GM21381 (cell line): ENCODE measurements at regions not wholly inside any gene's neighbourhood (a gene's known extent, or its start where the extent isn't known, plus 50 kb on each side); places are given as distances from the start of the nearest gene placed in this dataset.

Source experiments
- ATAC-seq: cut with Tn5 transposase; IDR thresholded peaks from one replicate; pipeline ENCODE4 v1.9.1; 2021; ENCODE audit warnings: mild to moderate bottlenecking, moderate library complexity; ENCODE audit not compliant: unreplicated experiment

DNA sequence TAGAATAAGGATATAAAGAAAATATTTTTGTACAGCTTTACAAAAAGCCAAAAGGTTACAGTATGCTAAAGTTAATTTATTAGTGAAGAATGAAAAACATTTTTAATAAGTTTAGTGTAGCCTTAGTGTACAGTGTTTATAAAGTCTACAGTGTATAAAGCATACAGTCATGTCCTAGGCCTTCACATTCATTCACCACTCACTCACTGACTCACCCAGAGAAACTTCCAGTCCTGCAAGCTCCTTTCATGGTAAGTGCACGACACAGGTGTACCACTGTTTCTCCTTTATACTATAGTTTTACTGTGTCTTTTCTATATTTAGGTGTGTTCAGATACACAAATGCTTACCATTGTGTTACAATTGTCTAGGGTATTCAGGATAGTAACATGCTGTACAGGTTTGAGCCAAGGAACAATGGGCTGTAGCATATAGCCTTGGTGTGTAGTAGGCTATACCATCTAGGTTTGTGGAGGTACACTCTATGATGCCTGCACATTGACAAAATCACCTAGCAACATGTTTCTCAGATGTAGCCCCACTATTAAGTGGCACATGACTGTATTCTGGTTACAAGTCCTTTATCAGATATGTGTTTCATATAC lies 197.1 kb upstream of the KBTBD8 start:
- ATAC-seq: no peak

DNA sequence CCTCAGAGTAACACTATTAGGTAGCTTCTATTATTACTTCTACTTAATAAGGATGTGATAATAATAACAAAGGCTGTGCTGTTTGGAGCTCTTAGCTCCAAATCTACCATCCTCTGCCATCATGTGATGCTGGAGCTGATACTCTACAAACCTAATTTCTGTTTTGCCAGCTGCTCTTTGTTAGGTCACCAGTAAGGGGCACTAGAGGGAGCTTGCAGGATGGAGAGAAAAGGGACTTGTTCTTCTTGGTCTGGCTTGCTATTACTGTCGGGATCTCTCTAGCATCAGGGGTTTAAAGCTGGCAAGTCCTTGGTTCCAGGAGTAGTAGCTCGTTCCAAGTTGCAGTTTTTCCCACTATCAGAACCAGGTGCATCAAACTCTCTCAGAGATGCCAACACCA lies 194.9 kb upstream of the KBTBD8 start:
- no peak for ATAC-seq

DNA sequence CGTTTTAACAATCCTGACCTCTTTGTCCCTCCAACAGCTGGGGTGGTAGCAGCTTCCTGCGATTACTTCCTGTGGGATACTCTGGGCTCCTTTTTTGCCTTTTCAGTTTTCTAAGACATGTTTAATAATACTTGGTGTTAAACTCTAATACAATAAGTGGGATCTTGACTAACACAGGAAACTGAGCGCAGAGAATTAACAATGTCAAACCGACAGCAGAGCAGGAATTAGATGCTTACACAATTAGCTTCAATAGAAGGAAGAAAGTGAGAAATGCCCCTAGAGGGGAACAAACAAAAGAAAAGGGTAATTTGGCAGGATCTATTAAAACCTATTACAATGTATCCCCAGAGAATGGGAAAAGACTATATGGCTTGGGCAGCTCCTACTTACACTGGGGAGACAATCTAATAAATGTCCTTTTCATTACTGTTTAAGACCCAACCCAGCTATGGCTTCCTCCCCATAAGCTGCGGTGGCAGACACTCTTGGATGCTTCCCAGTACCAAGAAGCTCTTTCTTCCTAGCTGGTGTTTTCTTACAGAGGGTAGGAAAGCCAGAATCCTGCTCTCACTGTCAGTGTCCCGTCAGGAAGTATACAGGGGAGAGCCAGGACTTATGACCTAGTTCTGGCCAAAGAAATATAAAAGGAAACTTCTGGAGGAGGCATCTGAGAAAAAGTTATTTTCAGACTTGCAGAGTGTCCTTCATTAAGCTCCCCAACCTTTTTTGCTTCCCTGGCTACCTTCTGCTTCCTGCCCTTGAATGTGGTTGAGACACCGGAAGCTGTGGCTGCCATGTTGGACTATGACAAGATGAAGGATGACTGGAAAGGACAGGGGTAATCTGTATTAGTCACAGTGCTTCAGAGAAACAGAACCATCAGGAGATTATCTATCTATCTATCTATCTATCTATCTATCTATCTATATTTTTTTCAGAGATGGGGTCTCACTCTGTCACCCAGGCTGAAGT lies 194.1 kb upstream of the KBTBD8 start:
- no peak for ATAC-seq

DNA sequence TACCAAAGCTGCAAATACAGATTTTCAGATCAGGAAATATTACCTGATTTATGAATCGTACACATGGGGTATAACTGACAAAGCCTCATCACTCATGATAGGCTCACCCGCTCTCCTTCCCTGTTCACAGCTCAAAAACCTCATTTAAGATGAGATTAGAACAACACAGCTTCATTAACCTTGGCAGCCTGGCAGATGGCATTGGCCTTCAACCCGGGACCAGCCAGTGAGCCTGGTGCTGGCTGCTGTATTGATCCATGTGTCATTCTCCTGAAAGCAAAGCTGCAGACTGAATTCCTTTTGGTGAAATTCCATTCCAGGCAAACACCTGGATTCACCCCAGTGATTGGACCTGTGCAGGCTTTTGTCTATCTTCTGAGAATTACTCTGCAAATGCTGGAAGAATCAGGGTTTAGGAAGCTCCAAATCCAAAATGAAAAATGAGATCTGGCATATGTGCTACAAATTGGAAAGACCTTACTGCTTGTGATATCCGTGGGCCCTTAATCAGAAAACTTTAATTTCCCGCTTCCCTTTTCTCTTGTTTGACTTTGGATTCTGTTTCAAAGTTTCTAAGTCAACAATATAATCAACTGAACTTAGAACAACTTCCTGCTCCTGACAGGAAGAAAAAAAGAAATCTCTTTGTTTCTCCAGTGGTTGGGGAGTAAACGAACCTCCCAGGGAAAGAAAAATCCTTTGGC lies 189.1 kb upstream of the KBTBD8 start:
- no peak for ATAC-seq

DNA sequence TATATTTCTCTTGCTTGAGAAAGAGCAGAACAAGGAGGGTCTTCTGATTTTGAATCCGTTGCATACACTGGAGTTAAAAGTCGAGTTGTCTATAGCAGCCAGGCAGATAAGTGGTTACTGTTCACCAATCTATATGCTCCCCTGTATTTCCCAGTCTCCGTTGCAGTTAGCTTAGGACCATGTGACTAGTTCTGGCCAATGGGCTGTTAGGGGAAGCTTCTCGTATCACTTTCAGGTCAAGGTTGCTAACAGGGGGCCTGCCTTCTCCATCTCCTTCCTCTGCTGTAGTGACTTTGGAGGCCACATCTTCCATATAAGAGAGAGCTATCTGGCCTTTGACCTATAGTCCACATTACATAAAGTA lies 188.5 kb upstream of the KBTBD8 start:
- no peak for ATAC-seq

DNA sequence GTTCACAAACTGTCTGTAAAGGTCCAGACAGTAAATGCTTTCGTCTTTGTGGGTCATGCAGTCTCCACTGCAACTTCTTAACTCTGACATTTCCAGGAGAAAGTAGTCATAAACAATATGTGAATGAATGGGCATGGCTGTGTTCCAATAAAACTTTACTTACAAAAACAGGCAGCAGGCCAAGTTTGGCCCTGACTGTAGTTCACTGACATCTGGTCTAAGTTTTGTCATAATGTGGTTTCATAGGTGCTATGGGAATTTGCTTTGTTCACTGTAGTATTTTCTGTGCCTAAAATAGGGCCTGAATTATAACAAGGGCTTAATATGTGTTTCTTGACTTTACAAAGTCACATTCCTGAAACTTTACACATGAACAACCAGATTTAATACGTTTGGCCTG lies 186.0 kb upstream of the KBTBD8 start:
- no peak for ATAC-seq

DNA sequence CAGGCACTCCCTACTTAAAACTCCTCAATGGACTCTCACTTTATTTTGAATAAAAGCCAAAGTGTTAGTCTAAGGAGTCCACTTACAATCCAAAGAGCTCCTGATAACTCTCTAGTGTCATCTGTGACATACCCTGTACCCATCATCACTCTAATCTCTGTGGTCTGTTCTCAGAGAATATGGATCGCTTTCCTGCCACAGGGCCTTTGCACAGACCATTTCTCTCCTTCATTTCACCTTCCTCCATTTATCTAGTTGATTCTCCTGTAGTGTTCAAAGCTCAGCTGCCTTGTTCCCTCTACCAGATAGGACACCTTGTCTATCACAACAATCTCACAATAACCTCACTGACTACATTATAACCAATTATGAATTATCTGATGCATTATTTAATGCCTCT lies 185.4 kb upstream of the KBTBD8 start:
- ATAC-seq: no peak

DNA sequence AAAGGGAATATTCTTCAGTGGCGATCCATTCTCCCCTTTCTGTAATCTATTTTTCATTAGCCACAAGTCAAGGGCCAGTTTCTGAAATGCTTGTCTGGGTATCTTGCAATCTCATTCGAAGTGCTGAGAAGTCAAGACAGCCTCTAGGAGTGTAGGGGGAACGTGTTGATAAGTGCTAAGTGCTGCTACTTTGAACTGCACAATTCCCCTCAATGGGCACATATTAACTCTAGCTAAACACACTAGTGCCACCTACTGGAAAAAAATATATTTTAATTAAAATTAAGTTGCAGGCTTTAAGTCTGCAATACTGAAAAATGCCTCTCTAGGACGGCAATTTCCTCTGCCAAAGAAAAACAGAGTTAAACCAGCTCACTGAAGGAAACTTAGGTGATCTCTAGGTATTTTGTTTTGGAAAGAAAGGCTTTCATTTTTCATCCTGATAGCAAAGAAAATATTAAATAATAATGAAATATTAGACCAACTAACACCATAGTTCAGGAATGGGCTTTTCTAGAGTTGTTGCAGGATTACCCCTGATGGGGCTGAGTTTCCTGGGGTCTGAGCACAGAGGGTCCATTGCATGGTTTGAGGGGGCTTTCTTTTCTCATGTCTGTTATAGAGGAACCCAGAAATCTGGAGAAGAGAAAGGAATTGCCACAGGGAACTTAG lies 181.9 kb upstream of the KBTBD8 start:
- ATAC-seq: peak; percentile 73

DNA sequence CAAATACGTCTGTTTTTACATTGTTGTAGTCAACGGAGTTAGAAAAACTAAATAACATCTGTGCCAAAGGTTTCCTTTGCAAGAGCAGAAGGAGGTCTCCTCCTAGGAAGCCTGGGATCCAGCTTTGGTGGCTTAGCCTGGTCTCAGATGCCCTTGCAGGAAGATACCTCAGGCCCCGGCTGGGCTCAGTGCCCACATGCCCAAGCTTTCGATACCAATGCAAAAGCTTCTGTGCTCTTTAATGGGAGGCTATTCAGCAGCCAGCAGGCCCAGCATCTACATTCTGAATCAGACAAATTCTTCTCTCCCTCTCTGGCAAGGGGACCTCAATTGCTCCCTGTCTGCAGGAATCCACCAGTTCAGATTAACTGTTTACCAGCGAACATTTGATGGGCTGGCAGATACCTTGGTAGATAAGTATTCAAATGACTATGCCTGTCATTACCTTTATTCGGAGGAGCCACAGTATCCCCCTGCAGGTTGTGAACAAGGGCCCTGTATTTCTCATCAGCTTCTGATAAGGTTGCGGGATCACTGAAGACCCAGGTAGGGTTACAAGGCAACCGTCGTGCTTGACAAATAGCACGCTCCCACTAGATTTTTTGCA lies 180.1 kb upstream of the KBTBD8 start:
- ATAC-seq: no peak

DNA sequence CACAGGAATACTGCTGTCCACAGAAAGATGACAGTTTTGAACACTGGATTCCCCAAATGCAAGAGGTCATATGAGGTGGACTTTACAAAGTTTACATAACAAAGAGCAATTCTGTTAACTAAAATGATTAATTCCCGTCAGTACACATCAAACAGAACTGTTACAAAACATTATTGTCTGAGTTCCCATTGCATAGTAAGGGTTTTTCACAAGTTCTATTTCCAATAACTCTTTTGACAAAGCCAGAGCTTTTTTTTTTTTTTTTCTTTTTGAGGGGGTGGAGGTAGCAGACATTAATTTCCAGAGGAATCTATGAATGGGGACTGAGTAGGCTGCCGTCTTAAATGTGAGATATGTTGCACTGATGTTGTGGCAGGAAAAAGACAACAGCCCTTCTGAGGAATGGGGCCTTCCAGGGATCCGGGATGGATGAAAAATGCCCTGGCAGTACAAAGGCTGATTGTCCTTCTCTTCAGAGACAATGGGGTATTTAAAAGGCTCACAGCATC lies 178.1 kb upstream of the KBTBD8 start:
- ATAC-seq: no peak

DNA sequence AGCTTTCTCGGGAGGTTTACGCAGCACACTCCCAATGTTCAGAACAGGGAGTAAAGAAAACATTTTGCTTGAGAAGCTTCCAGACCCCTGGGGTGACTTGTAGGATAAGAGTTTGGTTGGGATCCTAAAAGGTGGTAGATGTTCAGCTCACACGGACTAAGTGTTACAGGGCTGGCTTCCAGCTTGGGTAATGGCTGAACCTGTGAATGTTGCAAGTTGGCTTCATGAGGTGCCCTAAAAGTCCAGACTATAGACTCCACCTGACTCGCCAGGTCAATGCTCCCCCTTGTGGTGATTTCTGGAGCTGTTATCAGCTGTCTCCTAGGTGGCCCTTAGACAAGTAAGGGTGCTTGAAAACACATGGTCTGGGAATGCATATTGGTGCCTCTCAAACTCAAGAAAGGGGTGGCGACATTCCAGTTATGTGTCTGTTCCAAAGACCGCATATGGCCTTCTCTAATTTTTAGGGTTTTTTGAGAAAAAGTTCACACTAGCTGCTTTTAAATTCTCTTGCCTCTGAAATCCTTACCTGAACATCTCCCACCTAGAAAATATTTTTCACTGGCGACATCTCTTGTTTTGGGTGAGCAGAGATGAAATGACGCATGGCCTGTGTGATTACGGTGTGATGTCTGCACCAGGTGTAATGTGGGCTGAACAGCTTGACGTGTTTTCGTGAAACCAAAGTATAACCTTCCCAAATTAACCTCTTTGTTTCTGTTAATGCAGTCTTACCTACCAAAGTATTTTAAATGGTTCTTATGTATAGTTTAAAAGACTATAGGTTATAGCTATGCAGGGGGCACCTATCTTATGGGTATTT lies 175.7 kb upstream of the KBTBD8 start:
- peak; percentile 90 for ATAC-seq

DNA sequence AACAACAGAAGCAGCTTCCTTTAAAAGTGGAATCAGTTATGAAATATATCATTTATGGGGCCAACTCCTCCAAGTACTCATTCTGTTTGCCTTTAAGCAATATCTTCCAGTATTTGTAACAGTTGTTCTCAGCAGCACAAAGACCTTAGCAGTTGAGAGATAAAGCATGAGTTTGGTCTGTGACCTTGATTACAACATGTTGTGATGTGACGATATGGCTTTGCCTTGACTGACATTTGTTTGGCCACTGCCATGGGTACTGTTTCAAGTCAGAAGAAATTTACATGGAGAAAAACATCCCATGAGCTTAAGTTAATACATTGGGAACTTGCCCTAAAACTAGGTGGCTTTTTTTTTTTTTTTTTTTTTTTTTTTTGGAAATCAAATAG lies 175.1 kb upstream of the KBTBD8 start:
- ATAC-seq: no peak

DNA sequence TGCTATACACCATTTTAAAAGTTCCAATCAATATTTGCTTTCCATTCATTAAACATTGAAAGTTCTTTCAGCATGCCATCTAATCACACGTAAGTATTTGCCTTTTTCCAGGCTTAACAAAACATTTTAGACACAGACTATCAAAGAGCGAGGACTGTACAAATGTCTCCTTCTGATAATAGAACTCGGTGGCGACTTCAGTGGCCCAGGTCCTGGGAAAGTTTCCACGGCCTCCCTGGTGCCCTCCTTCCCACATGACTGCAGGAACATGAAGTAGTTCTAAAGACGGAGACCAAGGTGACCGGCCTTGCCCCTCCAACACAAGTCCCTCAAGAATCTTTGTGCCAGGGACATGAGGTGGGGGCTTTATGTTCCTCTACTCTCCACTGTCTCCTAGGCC lies 174.6 kb upstream of the KBTBD8 start:
- no peak for ATAC-seq

DNA sequence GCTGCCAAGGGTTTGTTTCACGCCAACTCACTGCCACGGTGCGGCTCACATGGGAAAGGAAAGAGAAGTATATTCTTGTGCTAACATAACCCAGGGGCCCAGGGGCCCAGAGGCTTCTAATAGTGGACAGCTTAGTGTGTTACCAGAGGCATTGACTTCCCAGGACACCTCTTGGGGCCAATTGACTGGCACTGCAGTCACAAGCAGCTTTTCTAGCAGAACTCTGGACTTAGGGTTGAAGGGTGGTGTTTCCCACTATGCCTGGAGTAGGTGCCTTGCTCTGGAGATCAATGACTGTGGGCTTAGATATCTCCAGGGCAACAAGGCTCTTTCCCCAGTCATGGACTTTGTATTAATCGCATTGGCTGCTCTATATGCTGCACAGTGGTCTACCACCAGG lies 172.7 kb upstream of the KBTBD8 start:
- no peak for ATAC-seq

DNA sequence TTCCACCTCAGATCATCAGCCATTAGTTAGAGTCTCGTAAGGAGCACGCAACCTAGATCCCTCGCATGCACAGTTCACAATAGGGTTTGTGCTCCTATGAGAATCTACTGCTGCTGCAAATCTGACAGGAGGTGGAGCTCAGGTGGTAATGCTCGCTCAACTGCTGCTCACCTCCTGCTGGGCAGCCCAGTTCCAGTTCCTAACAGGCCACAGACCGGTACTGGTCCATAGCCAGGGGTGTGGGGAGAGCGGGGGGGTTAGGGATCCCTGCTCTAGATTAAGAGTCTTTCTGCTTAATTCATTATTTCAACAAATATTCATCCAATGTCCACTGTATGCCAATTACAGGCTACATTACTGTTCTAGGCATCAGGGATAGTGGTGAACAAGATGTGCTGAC lies 170.4 kb upstream of the KBTBD8 start:
- no peak for ATAC-seq

DNA sequence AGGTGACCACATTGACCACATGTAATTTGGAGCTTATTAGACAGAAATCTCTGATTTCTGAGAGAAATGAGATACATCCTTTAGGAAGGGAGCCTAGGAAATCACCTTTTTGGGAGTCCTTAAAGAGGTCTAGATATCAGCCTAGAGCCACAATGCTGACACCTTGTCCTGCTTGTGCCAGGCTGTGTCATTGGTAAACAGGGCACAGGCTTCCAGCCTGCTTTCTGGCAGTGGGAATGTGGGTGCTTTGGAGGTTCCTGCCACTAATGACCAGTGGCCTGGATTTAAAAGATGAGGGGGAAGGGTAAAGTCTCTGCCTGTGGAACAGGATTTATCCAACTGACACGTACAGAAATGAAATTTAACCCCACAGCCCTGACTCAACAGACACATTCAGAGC lies 169.8 kb upstream of the KBTBD8 start:
- ATAC-seq: no peak

DNA sequence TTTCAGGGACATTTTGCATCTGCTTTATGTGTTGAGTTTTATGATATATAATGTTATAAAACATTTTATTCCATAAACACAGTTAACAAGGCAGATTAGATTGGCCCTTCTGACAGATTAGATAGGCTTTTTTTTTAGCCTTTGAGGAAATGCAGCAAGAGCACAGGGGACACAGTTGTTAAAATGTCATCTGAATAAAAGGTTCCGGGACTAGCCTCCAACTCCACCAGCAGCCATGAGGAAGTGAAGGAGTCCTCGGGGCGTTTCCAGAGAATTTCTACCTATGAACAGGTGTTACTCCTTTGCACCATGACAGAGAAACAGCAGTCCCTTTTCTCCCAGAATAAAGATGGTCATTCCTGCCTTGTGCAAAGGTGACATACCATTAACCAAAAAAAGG lies 167.8 kb upstream of the KBTBD8 start:
- no peak for ATAC-seq

DNA sequence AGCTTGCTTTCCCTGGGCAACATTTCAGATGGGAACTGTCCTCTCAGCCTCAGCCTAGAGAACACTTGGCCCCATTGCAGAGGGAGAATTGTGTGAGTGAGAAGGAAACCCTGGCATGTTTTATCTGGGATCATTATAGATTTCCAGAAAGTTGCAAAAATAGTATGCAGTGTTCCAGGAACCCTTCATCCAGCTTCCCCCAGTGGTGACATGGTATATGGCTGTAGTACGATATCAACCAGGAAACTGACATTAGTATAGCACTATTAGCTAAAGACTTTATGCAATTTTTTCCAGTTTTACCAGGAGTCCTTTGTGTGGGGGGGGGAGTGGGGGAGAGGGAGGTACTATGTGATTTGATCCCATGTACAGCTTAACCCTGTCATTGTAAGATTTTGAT lies 166.2 kb upstream of the KBTBD8 start:
- no peak for ATAC-seq

DNA sequence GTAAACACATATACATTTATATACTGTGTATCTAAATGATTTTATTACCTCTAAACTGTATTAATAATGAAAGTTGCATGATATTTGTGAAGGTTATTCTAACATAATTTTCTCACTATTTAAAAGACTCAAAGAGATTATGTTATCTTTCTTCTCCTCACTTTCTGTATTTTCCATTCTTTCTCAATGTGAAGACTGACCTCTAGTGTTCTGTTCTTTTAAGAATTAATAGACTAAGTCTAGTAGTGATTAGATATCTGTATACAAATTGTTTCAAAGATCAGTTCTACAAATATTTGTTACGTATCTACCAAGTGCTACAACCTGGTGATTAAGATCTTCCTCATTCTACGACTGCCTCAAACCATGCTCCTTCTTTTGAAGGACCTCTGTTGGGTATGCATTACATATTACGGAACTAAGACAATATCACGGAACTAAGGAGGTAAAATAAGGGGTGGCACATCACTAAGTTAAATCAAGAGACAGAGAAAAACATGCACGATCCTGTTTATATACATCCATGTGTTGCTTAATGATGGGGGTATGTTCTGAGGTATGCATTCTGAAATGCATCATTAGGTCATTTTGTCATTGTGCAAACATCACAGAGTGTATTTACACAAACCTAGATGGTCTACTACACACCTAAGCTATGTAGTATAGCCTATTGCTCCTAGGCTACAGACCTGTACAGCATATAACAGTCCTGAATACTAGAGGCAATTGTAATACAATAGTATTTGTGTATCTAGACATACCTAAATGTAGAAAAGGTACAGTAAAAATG lies 161.5 kb upstream of the KBTBD8 start:
- ATAC-seq: no peak
